Limb (tissue), 2 donors: ENCODE measurements at regions not wholly inside any gene's neighbourhood (a gene's known extent, or its start where the extent isn't known, plus 50 kb on each side); places are given as distances from the start of the nearest gene placed in this dataset.

Experiments used
- DNase-seq, 2 donors: peaks; one replicate each; pipeline ENCODE4 v3.0.0-alpha.2; 2016; ENCODE audit errors: extremely low spot score in 2 of 2

DNA sequence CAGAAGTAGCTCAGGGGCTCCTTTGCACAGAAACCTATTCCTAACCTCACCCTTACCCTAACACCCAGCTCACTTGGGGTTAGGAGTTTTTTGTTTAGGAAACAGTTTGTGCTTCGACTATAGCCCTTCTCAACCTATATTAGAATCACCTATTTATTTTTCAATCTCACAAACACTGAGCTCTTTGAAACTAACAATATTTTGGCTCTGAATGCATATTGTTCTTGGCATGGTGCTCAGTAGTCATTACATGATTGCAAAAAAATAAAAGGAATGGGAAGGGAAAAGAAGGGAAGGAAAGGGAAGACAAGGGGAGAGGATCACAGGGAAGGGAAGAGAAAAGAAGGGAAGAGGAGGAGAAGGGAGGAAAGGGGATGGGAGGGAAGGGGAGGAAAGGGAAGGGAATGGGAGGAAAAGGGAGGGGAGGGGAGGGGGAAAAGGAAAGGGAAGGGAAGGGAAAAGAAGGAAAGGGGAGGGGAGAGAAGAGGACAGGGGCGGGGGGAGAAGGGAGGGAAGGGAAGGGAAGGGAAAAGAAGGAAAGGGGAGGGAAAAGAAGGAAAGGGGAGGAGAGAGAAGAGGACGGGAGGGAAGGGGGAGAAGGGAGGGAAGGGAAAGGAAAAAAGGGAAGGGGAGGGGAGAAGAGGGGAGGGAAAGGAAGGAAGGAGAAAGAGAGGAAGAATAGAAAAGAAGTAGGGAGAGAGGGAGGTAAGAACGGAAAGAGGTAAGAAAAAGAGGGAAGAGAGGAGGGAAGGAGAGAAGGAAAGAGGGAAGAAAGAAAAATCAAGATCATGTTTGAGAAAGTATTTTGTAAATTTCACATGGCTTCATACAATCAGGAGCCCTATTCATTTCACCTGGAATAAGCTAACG is 484.1 kb upstream of the NFIA start:
- no peak for DNase-seq

DNA sequence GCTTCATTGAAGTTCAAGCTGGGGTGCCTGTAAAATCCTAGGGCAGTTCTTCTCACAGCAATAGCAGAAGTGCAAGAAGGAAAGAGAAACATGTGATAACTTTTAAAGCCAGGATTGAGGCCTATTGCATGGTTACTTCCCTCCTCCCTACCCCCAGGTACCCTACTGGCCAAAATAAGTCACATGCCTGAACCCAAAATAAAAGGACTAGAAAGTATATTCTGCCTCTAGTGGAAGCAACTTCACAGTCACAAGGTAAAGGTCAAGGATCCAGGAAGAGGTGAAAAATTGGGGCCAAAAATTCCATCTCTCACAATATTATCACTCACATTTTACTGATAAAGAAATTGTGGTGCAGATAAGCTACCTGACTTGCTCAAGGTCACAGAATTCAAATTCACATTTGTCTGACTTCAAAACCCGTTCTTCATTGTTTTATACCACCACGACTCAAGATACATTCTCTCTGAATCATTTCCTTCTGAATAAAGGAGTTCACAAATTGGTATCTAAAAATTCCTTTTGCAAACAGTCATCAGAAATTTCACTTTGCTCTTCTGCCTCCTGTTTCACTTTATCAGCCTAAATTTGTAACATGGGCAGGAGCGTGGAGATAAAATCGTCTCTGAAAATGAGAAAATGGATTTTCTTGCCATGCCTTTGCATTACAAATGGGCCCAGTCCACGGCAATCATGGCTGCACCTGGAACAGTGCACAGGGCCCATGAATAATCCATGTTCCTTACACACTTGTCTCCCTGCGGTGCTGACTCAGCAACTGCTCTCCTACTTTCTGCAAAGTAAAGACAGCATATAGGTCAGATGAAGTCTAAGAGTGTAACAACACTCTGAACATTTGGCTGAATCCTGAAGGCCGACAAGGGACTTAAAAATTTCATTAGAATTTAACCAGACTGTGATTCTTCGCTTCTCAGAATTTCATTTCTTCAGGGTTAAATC is 485.3 kb upstream of the NFIA start:
- DNase-seq = no peak

DNA sequence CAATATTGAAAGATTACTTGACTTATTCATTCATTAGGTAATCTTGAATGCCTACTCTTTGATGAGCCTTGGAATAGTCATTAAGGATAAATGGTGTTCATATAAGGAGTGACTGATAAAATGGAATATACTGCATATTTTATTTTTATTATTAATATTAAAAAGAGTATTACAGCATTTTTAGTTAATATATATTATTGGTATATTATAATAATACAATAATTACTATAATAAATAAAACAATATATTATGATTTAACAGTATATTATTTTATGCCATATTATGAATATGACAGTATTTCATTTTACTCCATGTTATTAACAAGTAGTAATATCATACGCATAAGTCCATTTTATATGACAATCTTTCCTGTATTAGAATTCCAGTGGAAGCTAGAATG is 490.8 kb upstream of the NFIA start:
- DNase-seq = no peak

DNA sequence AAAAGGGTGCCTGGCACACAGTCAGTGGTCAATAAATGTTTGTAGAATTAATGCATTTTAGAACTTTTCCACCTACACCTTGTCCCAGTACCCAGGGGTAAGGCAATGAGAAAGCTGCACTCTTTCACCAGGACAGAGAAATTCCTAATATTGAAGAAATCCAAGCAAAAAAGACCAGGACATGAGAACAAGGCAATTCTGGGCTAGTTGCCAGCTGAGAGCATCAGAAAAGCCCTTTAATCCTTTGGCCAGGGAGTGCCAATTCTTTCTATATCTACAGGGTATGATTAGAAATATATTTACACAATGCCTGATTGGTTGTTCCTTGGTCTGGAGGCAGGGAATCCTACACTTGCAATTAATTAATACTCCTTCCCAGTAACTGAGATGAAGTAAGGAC is 492.4 kb upstream of the NFIA start:
- no peak for DNase-seq

- DNase-seq = no peak
These were observed 493.2 kb upstream of the NFIA start for GRCh38 chr1:60589046-60589748.

DNA sequence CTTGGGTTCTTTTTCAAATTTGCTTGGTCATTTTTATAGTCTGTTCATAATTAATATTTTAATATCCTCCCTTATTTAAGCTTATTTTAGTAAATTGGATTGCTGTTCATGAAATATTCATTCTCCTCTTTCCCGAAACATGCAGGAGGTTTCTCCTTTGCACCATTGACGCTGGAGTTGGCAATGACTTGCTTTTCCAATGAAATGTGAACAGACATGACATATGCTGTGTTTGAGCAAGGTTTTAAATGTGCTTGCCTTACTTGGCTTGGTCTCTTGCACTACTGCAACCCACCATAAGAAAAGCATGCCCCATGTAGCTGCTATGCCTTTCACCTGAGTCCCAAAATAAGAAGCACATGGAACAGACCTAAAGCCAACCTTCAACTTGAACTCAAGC is 498.0 kb upstream of the NFIA start:
- DNase-seq = no peak

- no peak for DNase-seq
These were observed 498.7 kb upstream of the NFIA start for GRCh38 chr1:60583696-60584095.

GRCh38 chr1:60581455-60582220 is 500.7 kb upstream of the NFIA start:
- no peak for DNase-seq

GRCh38 chr1:60577029-60577428 is 503.5 kb upstream of the C1orf87 start:
- no peak for DNase-seq

DNA sequence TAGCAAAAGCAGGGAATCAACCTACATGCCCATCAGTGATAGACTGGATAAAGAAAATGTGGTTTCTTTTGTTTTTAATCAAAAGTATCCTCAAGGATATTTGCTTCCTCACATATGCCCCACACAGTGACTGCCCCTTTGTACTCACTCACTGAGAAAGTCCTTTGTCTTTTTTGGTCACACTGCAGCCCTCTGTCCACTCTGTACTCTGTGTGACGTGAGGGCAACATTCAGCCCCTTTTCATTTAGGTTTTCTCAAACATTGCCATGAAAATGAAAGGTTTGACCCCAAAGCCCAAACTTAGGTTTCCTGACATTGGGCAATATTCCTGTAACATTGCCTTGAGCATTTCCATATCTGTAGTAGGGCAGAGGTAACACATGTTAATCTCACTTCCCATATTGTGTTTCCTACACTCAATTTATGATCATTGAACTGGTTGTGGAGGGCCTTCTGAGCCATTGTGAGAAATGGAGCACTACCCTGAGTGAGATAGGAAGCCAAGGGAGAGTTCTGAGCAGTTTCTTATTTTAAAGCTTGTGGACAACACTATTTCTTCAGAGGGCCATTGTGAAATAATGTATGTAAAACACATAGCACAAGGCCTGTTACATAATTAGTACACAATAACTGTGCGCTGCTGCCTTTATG is 501.9 kb upstream of the C1orf87 start:
- DNase-seq = no peak

DNA sequence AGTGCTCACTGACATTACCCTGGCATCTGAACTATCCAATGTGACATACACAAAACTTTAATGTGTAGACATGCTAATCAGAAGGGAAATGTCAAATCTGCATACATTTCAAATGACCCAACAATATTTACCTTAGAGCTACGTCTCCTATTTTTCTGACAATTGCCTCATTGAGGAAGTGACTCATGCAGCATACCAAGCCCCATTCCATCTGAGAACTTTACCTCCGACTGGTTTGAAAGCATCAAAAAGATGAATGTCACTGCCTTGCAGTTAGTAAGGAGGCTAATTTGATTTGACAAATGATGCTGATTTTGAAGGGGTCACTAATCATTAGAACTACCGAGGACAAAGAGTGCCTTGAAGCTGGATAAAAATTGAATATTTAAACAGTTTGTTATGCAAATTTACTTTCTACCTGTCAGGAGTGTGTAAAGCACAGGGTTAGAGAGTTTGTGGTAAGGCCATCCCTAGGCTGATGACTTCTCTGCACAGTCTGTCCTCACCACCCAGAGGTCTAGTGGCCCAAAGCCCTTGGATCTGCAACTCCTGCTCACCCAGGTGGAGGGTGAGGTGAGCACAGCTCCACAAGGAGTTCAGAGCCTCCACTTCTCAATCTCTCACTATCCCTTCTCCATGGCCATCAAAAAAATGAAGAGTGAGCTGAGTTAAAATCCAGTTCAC is 500.3 kb upstream of the C1orf87 start:
- DNase-seq = no peak

GRCh38 chr1:60573121-60573520 is 499.6 kb upstream of the C1orf87 start:
- DNase-seq = no peak

DNA sequence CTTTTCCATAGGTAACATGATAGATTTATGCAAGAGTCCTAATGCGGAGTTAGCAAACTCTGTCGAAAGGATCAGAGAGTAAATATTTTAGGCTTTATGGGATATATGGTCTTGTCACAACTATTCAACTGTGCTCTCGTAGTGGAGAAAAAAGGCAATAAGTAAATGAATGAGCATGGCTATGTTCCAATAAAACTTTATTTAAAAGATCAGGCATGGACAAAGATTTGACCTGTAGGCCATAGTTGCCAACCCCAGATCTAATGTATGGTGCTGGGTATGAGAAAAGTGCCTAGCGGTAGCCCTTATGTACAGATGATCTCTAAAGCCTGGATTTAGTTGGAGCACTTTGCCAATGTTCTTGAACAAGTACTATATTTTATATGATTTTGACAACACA is 498.8 kb upstream of the C1orf87 start:
- DNase-seq = no peak

DNA sequence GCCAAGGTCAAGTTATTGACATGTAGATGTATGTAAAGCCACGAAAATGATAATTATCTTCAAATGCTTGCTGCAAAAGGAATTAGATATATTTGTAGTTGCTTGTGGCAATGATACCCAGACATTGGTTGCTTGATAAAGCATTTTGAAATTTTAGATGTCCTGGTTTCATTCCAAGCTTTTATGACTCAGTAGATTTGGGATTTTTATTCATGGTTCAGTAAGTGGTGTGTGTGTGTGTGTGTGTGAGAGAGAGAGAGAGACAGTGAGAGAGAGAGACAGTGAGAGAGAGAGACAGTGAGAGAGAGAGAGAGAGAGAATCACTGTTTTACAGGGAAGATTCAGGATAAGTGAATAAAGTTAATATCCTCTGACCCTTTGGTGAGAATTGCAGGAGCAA is 498.2 kb upstream of the C1orf87 start:
- no peak for DNase-seq

GRCh38 chr1:60569189-60569588 is 495.6 kb upstream of the C1orf87 start:
- DNase-seq = no peak

GRCh38 chr1:60567256-60567655 is 493.7 kb upstream of the C1orf87 start:
- DNase-seq = no peak

- DNase-seq = peak in 1 of 2 donors; percentile 79
These were observed 491.6 kb upstream of the C1orf87 start for GRCh38 chr1:60564916-60565750.

- peak in 1 of 2 donors; percentile 64 for DNase-seq
These were observed 490.4 kb upstream of the C1orf87 start for GRCh38 chr1:60563777-60564535.
